ENCODE measurements at regions not wholly inside any gene's neighbourhood (a gene's known extent, or its start where the extent isn't known, plus 50 kb on each side); places are given as distances from the start of the nearest gene placed in this dataset.
"Not testable (repeated sequence)": the region's sequence is repeated elsewhere in the genome, so short reads cannot be mapped to it uniquely, and the experiment has no call there.

DNA sequence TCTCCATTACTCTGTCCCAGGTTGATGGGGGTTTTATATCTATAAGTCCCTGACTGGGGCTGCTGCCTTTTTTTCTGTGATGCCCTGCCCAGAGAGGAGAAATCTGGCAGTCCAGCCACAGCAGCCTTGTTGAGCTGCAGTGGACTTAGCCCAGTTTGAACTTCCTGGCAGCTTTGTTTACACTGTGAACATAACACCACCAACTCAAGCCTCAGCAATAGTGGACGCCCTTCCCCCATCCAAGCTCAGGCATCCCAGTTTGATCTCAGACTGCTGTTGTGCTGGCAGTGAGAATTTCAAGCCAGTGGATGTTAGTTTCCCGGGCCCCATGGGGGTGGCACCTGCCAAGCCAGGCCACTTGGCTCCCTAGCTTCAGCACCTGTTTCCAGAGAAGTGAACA is 298.5 kb upstream of the KDM5D start:
- no peak for DNase-seq

DNA sequence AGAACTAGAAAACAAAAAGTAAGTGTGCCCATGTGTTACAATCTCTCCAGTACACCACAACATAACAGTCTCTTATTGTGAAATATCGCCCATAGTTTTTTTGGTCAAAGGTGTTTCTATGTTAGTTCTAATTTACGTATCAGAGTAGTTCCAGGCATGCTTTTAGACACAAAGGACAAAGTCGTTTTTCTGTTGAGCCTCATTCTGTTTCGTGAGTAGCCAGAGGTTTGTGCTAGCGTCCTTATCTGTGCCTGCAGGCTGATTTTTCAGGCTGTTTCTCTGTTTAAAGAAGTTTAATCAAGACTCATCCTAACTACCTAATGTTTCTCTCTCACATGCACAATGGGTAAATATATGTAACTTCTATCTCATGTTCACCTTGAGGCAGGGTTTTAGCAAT is 281.1 kb upstream of the KDM5D start:
- no peak for DNase-seq

DNA sequence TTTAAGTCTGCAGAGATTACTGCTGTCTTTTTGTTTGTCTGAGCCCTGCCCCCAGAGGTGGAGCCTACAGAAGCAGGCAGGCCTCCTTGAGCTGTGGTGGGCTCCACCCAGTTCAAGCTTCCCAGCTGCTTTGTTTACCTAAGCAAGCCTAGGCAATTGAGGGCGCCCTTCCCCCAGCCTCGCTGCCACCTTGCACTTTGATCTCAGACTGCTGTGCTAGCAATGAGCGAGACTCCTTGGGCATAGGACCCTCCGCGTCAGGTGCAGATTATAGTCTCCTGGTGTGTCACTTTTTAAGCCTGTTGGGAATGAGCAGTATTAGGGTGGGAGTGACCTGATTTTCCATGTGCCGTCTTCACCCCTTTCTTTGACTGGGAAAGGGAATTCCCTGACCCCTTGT is 248.9 kb upstream of the KDM5D start:
- DNase-seq = not testable (repeated sequence)

DNA sequence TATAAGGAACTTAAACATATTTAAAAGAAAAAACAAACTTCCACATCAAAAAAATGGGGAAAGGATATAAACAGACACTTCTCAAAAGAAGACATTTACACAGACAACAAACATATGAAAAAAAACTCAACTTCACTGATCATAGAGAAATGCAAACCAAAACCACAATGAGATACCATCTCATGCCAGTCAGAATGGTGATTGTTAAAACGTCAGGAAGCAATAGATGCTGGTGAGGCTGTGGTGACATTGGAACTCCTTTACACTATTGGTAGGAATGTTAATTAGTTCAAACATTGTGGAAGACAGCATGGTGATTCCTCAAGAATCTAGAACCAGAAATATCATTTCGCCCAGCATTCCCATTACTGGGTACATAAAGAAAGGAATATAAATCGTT is 228.5 kb upstream of the KDM5D start:
- no peak for DNase-seq

DNA sequence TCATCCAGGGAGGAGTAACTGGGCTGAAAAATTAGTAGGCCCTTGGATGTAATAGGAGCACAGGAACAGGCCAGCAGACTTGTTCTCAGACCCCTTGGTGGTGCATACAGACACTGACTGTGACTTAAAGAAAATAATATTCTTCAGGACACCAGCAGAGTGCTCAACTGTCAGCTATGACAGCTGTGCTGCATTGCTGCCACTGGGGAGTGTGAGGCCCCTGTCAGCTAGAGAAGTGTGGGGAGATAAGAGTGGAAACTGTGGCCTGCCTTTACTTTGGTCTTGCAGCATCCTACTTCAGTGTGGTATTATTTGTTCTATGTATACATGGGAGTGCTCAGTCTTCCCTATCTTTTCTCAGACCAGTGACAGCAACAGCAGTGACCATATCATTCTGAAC is 203.2 kb upstream of the KDM5D start:
- no peak for DNase-seq

DNA sequence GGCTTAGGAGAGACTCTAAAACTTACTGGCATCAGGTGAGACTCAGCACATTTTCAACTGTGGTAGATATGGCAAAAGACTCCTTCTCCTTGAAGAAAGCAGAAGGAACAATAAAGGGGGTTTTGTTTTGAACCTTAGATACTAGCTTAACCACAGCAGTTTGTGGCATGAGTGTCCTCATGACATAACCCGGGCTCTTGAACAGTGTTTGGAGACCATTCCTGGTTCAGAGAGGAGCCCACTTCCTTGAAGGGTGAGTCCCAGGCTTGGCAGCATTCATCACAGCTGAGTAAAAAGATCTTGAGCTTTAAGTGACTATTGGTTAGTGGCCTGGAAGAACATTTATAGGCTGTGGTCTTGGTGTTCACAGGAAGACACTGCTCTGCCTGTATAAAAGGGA is 154.5 kb upstream of the KDM5D start:
- DNase-seq = no peak

DNA sequence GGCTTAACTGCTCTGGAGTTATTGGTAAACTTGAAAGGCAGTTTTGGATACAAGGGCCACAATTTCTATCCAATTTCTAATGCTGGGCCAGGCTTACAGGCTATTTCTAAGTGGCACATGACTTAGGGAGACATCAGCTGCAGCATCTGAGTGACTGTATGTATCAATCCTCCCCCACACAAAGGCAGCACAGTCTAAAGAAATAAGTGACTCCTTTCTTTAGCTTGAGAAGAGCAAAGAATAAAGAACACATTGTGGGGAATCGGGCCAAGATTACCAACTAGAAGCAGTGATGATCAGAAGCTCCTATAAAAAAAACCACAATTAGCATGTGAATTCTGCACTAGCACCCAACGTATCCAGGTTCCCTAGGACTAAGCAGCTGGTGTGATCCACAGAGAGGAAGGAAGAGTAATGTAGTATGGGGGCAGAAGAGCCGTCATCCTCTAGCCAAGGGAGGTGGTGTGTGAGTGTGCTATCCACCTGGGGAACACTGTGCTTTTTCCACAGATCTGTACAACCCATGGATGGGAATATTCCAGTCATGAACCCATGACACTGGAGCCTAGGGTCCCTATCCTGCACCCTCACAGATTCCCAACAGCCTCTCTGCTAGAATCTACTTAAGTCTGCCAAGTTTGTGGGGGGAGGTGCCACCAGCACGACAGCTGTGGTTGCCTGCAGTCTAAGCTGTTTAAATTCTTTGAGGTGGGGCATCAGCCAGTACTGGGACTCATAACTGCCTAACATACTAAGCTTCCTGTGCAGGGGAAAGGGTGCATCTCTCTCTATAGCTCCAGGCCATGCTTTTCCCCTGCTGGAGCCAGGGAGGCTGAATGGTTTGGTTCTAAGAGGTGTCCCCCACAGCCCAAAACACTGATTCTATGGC is 147.8 kb upstream of the KDM5D start:
- no peak for DNase-seq

DNA sequence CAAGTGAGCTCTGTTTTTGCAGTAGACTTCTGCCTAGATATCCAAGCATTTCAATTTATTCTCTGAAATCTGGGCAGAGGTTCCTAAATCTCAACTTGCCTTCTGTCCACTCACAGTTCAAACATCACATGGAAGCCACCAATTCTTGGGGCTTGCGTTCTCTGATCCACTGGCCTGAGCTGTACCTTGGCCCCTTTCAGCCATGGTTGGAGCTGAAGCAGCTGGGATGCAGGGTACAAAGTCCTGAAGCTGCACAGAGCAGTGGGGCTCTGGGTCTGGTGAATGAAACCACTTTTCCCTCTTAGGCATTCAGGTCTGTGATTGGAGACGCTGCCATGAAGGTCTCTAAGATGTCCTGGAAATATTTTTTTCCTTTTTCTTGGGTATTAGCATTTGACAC is 137.6 kb upstream of the KDM5D start:
- no peak for DNase-seq

DNA sequence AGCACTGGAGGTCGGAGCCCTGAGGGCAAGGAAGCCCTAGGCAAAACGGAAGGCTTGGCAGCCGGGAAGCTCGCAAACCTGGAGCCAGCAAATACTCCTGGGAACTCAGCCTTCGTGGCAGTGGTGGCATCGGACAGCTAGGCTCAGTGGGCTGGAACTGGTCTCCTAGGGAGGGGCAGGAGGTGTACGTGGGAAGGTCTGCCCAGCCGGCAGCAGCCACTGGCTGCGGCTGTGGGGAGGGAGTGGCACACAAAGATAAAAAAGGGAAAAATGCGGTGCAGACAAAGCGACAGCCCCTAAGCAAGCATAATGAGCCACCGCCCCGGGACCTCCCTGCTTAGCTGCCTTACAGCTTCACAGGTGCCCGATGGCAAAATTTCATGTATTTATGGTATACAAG is 125.2 kb upstream of the KDM5D start:
- no peak for DNase-seq

DNA sequence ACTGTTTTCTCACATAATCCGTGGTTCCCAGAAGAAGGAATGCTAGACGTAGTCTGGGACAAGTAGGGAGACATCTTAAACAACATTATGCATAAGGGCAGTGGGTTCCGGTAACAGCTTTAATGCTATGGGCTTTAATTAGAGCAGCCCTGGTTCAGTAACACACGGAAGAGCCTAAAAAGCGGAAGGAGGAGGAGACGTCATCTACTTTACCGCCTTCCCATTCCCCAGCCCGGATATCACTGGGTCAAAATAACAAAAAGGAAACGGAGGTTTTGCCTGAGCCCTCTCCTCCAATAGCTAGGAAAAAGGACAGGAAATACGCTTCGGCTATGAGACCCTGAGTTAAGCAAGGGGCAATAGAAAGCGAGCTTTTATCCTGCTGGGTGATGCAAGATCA is 124.8 kb upstream of the KDM5D start:
- DNase-seq = no peak

DNA sequence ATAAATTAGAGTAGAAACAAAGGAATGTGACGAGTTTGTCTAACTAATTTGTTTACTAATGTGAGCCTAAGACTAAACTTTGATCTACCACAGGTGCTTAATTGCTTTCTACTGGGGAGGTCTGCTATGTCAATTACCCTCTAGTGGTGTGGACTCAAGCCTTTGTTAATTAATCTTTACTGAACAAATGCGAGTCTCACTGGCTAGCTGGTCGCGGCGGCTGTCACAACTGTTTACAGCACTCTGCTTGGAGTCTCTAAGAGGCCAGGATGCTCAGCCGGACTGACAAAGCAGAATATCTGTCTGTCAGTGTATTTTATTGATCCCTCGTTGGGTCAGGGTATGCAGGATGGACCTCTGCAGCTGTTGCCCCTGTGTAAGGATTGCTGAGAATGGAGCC is 124.1 kb upstream of the KDM5D start:
- no peak for DNase-seq

DNA sequence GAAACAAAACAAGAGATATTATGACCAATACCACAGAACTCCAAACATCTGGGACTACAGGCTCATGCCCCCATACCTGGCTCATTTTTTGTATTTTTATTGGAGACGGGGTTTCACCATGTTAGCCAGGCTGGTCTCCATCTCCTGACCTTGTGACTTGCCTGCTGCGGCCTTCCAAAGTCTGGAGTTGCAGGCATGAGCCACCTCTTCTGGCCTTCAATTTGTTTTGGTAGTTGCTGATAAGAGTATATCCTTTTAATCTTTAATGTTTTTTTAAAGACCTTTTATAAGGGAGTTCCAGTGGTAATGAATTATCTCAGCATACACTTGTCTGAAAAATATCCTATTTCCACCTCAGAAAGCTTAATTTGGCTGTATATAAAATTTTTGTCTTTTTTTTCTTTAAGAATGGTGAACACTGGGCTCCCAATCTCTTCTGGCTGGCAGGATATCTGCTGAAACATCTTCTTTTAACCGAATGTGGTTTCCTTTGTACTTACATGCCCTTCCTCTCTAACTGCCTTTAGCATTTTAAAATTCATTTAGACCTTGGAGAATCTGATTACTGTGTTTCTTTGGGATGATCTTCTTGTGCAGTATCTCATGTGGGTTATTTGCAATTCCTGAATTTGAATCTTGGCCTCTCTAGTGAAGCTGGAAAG is 112.1 kb upstream of the KDM5D start:
- DNase-seq = no peak

DNA sequence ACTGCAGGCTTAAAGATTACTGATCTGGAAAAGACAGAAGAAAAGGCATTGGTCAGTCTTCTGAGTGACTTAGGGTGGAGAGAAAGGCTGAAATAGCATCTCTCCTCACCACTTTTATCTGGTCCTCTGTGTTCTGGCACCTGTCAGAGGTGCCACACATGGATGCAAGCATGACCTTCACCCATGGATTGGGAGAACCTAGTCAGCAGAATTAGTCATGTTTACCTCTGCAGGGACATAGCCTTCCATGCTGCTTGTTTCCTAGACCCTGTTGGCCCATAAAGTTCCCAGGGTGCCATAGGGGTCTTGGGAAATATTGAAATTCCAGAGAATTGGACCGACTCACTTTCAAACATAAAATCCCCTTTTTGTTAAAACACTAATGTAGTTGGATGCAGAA is 98.4 kb upstream of the KDM5D start:
- no peak for DNase-seq

DNA sequence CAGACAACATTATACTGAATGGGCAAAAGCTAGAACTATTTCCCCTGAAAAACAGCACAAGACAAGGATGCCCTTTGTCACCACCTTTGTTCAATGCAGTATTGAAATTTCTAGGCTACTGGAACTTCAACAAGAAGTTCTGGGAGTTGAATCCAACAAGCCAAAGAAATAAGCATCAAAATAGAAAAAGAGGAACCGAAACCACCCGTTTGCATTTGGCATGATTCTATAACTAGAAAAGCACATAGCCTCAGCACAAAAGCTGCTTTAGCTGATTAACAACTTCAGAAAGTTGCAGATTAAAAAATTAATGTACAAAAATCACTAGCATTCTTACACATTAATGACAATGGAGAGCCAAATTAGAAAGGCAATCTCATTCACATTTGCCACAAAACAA is 79.6 kb upstream of the KDM5D start:
- no peak for DNase-seq

DNA sequence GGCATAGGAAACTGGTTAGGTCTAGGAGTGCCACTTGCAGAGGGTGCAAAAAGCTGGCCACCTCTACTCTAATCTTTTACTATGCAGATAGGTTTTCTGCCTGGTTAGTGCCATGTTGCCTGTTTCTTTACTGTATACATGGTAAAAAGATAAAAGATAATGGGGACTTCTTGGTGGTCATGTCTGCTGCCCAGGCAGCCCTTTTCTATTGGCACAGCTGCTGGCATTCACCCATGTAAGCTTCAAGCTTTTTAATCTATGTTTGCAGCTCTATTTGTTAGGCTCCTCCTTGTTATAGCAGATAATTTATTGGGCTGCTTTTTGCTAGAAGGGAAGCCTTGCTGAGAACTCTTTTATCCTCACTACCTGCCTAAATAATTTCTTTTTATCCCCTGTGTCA is 74.0 kb upstream of the KDM5D start:
- no peak for DNase-seq

DNA sequence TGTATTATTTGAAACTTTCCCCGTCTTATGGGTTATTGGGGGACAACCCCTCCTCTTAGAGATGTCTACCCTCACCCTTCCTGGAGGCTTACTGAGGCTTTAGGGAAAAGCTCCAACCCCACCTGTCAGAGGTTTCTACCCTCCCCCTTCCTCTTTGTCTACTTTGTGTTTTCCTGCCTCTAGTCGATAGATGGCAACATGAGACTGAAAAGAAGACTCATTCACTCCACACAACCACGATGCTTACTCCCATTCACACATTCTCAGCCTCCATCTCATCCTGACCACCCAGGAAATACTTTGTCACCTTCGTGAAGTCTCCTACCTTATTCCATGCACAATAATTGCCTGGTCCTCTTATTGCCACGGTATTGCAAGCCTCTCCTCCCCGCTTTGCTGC is 72.4 kb upstream of the KDM5D start:
- DNase-seq = peak; percentile 44

DNA sequence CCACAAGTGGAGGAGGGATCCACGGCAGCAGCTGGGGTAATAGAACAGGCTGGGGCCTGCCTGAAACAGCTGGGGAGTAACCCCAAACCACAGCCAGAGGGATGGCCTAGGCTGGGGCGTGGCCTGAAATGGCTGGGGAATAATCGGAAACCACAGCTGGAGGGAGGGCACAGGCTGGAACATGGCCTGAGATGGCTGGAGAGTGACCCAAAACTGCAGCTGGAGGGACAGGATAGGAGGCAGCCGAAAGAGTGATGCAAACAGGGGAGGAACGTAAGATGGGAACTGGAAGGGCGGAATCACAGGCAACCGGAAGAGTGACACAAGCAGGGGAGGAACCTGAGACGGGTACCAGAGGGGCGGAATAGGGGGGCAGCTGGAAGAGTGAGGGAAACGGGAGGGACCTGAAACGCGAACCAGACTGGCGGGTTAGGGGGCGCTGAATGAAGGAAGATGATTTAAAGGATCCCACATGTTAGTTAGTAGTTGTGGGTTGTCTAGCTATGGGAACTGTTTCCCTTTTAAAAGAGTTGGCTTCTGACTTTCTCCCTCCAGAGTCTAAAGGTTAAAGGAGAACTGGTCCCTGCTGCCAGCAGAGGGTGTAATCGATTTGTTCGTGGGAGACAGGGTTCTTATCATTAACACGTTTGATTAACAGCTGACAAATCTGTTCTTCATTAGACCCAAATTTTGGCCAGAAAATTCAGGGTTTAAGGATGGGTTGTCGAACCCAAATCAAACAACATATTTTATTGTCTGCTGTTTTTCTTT is 71.7 kb upstream of the KDM5D start:
- DNase-seq = peak; percentile 51
